HG02571 (cell line): ENCODE measurements at regions not wholly inside any gene's neighbourhood (a gene's known extent, or its start where the extent isn't known, plus 50 kb on each side); places are given as distances from the start of the nearest gene placed in this dataset.

Experiments
- ATAC-seq: cut with Tn5 transposase; IDR thresholded peaks from one replicate; pipeline ENCODE4 v1.9.1; 2021; ENCODE audit warnings: mild to moderate bottlenecking, moderate library complexity; ENCODE audit not compliant: unreplicated experiment

- no peak for ATAC-seq
Observed at GRCh38 chr2:139078376-139078775, 298.2 kb upstream of the NXPH2 start.

DNA sequence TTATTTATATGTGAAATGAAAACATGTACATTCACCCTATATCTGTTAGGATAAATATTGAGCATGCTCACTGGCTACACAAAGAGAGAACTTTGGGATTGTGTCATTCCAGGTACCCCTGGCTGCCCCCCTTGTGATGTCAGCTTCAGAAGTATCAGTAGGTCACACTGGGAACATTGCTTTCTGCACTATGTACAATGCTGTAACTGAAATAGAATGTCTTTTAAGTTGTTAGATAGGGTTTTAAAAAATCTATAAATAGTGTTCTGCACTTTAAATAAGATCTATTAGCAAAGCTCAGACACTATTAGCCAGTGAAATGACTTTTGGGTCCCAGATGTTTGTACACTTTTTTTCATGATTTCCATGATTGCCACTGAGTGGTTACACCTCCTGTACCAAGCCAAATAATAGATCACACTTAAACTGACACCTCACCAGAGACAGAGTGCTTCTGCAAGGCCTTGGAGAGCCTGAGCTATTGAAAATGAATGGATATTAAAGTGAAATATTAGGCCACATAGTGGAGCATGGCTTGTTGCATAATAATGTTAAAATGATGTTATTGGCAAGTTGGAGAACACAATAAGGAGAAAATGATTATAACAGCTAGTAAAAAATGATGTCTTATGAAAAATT lies 297.0 kb upstream of the NXPH2 start:
- ATAC-seq: no peak

DNA sequence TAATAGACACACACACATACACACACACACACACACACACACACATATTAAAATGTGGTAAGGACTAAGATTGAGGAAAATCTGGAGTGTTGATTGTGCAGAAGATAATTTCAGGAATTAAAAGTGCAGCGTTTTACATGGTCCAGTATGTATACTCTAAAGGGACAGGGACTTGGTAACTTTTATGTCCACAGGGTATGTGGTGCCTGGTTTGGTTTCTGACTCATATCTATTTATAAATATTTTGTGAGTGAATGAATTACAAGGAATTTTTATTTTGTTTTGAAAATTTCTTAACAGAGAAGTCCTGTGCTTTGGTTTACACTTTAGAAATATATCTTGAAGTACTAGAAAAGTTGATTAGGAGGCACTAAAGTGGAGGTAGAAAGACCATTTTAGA lies 287.7 kb upstream of the NXPH2 start:
- no peak for ATAC-seq

DNA sequence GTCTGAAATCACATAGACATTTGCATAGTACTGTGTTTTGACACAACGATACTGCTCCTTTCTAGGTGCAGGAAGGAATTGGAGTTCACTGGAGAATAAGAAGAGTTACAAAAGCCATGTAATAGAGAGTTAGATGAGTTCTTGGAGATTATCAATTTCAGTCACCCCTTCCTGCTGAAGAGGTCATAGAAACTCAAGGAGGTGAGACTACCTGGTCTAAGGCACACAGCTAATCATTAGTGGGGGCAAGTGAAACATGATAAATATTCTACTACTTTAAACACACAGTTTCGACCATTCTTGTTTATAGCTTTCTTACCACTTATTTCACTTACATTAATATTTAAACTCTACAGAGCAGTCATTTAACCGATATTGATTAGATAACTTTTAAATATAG lies 286.9 kb upstream of the NXPH2 start:
- no peak for ATAC-seq

DNA sequence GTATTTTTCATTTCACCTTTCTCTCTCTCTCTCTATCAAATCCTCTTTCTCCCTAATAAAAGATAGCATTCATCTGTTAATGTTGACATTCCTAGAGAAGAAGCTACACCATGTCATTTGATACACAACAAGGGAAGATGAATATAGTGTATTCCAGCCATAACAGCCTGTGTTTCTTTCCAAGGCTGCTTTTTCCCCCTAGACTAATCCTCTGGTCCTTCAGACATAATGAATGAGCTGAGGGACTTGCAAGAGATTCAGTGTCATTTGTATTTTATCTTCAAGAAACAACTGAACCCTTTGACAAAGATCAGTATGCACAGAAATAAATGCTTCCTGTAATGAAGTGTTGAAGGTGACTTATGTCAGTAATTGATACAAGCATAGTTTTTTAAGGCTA lies 284.0 kb upstream of the NXPH2 start:
- no peak for ATAC-seq

- no peak for ATAC-seq
Observed at GRCh38 chr2:139059617-139060016, 279.4 kb upstream of the NXPH2 start.

DNA sequence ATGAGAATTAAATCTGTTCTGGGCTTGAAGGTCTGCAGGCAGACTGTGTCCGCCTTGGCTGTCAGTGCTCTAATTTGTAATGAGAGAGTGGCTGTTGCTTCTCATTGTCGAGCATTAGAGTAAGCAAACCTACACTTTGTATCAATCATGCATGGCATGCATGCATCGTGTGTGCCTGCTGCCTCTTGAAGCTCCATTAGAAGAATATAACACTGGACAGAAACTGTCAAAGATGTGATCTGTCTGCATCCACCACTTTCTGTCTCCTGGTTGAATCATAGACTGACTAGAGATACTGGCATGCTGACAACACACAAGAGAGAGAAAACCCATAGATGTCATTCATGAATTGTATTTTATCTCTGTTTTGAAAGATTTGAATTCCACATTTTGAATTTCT lies 275.0 kb upstream of the NXPH2 start:
- ATAC-seq: no peak

- ATAC-seq: no peak
Observed at GRCh38 chr2:139048017-139048416, 267.8 kb upstream of the NXPH2 start.

GRCh38 chr2:139045524-139045923 lies 265.3 kb upstream of the NXPH2 start:
- ATAC-seq: no peak

DNA sequence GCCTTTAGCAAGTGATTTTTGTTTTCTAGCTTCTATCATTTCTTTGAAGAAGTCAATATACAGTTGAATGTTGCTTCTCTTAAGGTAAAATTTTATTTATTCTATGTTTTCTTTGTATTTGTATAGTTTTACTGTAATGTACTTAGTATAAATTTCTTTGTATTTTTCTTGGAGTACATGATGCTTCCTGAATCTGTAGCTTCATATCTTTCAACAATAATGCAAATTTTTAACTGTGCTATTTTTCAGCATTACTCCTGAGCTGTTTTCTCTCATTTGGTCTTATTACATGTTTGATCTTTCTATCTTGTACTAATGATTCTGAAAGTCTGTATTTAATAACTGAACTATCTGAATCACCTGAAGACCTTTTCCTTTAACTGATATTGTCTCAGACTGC lies 253.9 kb upstream of the NXPH2 start:
- ATAC-seq: no peak

DNA sequence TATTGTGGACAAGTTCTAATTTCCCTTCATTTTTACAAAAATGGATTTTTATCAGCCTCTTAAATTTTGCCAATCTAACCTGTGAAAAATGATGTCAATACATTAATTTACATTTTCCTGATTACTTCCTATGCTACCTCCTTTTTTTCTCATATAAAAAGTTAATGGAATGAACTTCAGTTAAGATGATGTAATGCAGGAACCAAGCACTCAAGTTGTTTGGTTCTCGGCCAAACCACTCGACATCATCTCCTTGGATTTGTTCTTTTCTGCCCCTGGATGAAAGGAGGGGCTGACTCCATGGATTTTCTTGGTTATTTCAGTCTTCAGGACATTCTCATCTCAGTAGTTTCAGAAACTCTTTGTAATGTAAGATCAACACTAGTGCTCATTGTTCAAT lies 253.1 kb upstream of the NXPH2 start:
- no peak for ATAC-seq

DNA sequence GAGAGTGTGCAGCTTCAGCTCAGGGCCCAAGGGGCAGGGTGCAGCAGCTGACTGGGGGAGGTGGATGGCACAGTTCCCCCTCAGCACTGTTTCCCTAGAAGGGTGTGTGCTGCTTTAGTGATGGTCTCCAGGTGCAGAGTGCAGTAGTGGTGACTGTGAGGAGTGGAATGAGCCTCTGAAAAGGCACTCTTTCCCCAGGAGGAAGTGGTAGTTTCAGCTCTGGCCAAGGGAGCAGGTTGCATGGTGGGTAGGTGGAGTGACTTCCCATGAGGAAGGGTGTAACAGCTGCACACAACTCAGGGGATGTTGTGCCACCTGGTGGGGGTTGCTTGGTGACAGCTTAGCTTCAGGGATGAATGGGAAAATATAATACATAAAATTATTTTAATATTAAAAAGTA lies 251.5 kb upstream of the NXPH2 start:
- no peak for ATAC-seq

DNA sequence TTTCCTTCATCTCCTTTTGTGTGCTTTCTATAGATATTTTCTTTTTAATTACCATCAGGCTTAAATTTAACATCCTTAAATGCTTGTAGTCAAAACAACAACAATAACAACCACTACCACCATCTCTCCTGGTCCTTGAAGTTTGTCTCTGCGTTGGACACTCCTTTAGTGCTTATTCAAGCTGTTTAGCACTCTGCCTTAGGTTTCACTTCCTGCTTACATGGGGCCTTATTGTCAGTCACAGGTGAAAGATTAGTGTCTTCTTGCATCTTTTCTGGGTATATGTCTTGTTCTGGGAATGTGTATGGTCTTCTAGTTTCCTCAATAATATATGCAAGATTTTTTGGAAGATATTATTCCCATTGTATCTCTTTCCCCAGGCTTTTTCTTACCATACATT lies 240.1 kb upstream of the NXPH2 start:
- no peak for ATAC-seq

DNA sequence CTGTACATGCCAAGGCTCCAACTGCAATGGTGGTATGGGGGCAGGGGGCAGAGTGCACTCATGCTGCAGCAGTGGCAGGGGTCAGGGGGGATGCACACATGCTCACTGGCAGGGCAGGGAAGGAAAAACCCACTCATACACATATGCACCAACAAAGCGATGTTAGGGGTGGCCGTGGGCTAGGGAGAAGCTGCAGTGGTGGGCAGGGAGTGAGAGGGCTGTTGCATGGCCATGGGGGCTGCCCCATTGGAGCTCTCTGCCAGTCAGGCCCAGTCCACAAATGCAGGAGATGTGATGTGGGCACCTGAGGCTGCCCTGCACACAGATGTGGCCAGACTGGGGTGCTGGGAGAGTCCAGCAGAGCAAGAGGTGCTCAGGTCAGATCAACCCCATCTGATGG lies 238.1 kb upstream of the NXPH2 start:
- ATAC-seq: no peak

- ATAC-seq: no peak
Observed at GRCh38 chr2:139007130-139007529, 226.9 kb upstream of the NXPH2 start.

DNA sequence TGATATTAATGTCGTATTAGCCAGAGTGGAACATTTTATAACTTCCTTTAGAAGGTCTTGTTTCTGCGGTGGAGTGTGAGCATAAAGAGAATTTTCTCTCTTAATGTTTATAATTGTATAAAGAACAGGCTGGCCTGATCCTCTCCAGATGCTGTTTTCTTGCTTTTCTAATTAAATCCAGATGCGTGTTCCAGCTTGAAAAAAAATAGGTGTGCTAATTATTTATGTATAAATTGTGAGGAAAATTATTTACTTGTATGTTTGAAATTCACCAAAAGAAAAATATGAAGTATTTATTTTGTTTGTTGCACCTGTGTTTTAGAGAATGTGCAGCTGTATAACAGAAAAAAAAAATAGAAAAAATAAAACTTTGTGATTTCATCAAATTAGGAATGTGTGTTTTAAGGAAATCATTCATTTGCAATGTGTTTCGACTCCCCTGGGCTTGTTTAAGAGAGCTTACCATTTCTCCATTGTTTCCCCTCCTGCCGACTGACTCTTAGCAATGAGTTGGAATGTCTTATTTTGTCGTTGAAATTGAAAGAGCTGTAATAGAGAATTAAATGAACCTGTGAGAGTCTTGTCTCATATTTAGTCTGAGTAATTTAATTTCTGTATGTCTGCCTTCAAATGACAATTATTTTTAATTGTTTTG lies 220.1 kb upstream of the NXPH2 start:
- ATAC-seq: no peak

- ATAC-seq: no peak
Observed at GRCh38 chr2:138997856-138998517, 217.8 kb upstream of the NXPH2 start.

GRCh38 chr2:138997346-138997745 lies 217.2 kb upstream of the NXPH2 start:
- ATAC-seq: no peak

GRCh38 chr2:138994502-138994901 lies 214.3 kb upstream of the NXPH2 start:
- ATAC-seq: no peak

DNA sequence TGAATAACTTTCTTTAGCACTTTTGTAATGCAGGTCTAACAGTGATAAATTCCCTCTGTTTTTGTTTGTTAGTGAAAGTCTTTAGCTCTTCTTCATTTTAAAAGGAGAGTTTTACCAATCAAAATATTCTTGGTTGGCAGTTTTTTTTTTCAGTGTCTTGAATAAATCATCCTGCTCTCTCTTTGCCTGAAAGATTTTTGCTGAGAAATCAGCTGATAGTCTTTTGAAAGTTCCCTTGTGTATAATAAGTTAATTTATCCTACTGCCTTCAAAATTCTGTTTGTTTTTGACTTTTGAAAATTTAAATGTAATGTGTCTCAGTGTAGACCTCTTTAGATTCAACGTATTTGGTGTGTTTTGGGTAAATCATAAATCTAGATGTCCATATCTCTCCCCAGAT lies 205.7 kb upstream of the NXPH2 start:
- ATAC-seq: no peak

DNA sequence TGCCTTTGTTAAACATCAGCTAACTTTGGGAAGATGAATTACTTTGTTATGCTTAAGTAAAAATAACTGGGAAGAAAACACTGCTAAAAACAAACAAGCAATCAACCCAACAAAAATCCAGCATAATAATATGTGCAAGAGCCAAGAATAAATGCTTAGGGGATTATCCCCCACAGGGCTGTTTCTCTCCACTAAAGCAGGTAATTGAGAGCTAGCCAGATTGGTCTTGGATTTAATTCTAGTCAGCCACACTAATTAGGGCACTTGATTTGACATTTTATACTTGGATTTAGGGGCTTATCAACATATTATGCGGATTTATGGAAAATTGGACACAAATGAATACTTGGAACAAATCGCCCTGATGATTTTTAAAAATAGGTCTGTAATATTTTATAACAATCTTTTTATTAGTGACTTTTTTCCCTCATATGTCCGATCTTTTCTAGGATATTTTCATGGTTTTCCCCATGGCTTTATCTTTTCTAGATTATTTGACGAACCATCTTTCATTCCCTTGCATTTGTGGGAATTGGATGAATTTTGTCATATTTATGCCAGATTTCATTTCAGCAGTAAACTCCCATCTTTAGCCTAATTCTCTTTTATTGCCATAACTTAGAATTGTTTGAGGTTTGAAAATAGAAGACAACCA lies 199.1 kb upstream of the NXPH2 start:
- no peak for ATAC-seq

- ATAC-seq: no peak
Observed at GRCh38 chr2:138974651-138975050, 194.5 kb upstream of the NXPH2 start.
